A673 (cell line): ENCODE measurements at regions not wholly inside any gene's neighbourhood (a gene's known extent, or its start where the extent isn't known, plus 50 kb on each side); places are given as distances from the start of the nearest gene placed in this dataset.

Experiments
- BruUV-seq: library from RNA; stranded (reverse); fragments of 400-500 nt; replicated peaks from 2 replicates; lab custom pipeline; 2021; lab: Mats Ljungman, UMichigan
- CTCF ChIA-PET: fragments of 300-600 bp; sonication (Branson Sonifier 250); formaldehyde crosslinking; loops from one replicate; lab custom pipeline; 2022; ENCODE audit warnings: antibody characterized with exemption; lab: Charles Lee
- POLR2A ChIA-PET: fragments of 300-600 bp; sonication (Branson Sonifier 250); formaldehyde crosslinking; loops from one replicate; lab custom pipeline; 2022; ENCODE audit warnings: antibody characterized with exemption; ENCODE audit not compliant: low non-redundant PET; lab: Charles Lee
- DNase-seq: peaks from one replicate; pipeline ENCODE4 v3.0.0-alpha.2; 2015; ENCODE audit warnings: low spot score
- H3K27ac ChIP-seq: fragments of 200-600 bp; sonication (generic); 2 replicates; pipeline ENCODE4 v1.5.1; 2016; ENCODE audit warnings: mixed run types, low read depth, mild to moderate bottlenecking, mixed read lengths, antibody characterized with exemption, low read length; ENCODE audit not compliant: poor library complexity, severe bottlenecking
- H3K27me3 ChIP-seq: fragments of 200-600 bp; sonication (generic); replicated peaks from 2 replicates; pipeline ENCODE4 v1.6.1; 2017; ENCODE audit warnings: mixed run types, low read depth, mild to moderate bottlenecking, mixed read lengths, antibody characterized with exemption, low read length; ENCODE audit not compliant: insufficient read depth, poor library complexity
- H3K36me3 ChIP-seq: fragments of 200-600 bp; sonication (generic); 2 replicates; pipeline ENCODE4 v1.6.1; 2016; ENCODE audit warnings: mixed run types, mild to moderate bottlenecking, mixed read lengths, antibody characterized with exemption, low read length; ENCODE audit not compliant: insufficient read depth, poor library complexity, severe bottlenecking
- H3K4me1 ChIP-seq: fragments of 200-600 bp; sonication (generic); 2 replicates; pipeline ENCODE4 v1.6.1; 2017; ENCODE audit warnings: mixed run types, mild to moderate bottlenecking, mixed read lengths, antibody characterized with exemption, low read length; ENCODE audit not compliant: insufficient read depth, poor library complexity, severe bottlenecking
- H3K4me3 ChIP-seq: fragments of 200-600 bp; sonication (generic); 2 replicates; pipeline ENCODE4 v1.5.1; 2016; ENCODE audit warnings: low read depth, mixed run types, mild to moderate bottlenecking, mixed read lengths, low read length; ENCODE audit not compliant: poor library complexity, severe bottlenecking
- H3K9me3 ChIP-seq: fragments of 200-600 bp; sonication (generic); 2 replicates; pipeline ENCODE4 v1.6.1; 2016; ENCODE audit warnings: mixed run types, low read depth, mild to moderate bottlenecking, mixed read lengths, antibody characterized with exemption, low read length; ENCODE audit not compliant: poor library complexity, severe bottlenecking
- CTCF ChIP-seq: fragments of 300-800, 200-600 bp; sonication (generic); conservative IDR thresholded peaks from 2 replicates; pipeline ENCODE4 v1.5.1; 2017; ENCODE audit warnings: low read depth, mild to moderate bottlenecking, antibody characterized with exemption, low read length, moderate library complexity, mixed read lengths
- EZH2 ChIP-seq: fragments of 200-600 bp; sonication (generic); IDR thresholded peaks from 2 replicates; pipeline ENCODE4 v1.6.1; 2017; ENCODE audit warnings: borderline replicate concordance, low read depth, mild to moderate bottlenecking, mixed read lengths, antibody characterized with exemption, low read length; ENCODE audit not compliant: poor library complexity, severe bottlenecking
- intact Hi-C: fragments of 100-400 bp; cut with micrococcal nuclease; formaldehyde crosslinking; loops from one replicate; pipeline ENCODE4 v1.10.0; 2022; ENCODE audit not compliant: unreplicated experiment

- DNase-seq: no peak
- TF ChIP-seq EZH2 (no peak), CTCF (no peak)
- no TSS peak for BruUV-seq
- POLR2A ChIA-PET: no interaction called here
- Histone ChIP-seq H3K27ac (no peak overlapping the region), H3K36me3 (no peaks in the 10 kb centered on the region), H3K4me3 (no peak overlapping the region), H3K27me3 (no peaks in the 10 kb centered on the region), H3K9me3 (no peaks in the 10 kb centered on the region), H3K4me1 (no peaks in the 10 kb centered on the region)
- intact Hi-C loops: no loop called here
- CTCF ChIA-PET: no interaction called here
Measured at GRCh38 chr3:24048843-24049242, 103.8 kb downstream of the NR1D2 start.

- POLR2A ChIA-PET: no interaction called here
- BruUV-seq: no TSS peak
- no peaks in the 10 kb centered on the region for H3K4me1 ChIP-seq
- H3K4me3 ChIP-seq: no peak overlapping the region
- intact Hi-C loops: no loop called here
- H3K27ac ChIP-seq: no peak overlapping the region
- CTCF ChIA-PET: no interaction called here
- no peaks in the 10 kb centered on the region for H3K27me3 ChIP-seq
- TF ChIP-seq EZH2: no peak
- TF ChIP-seq CTCF: no peak
- H3K9me3 ChIP-seq: no peaks in the 10 kb centered on the region
- DNase-seq: no peak
- no peaks in the 10 kb centered on the region for H3K36me3 ChIP-seq
Measured at GRCh38 chr3:24052446-24052845, 107.4 kb downstream of the NR1D2 start.

GRCh38 chr3:24058940-24059705 lies 114.0 kb downstream of the NR1D2 start:
- H3K9me3 ChIP-seq: no peaks in the 10 kb centered on the region
- no peak for DNase-seq
- no peaks in the 10 kb centered on the region for H3K27me3 ChIP-seq
- no peaks in the 10 kb centered on the region for H3K4me1 ChIP-seq
- intact Hi-C loops: no loop called here
- no peak for TF ChIP-seq EZH2
- TF ChIP-seq CTCF: no peak
- no TSS peak for BruUV-seq
- no peak overlapping the region for H3K27ac ChIP-seq
- ChIA-PET POLR2A (no interaction called here), CTCF (no interaction called here)
- H3K36me3 ChIP-seq: no peaks in the 10 kb centered on the region
- no peak overlapping the region for H3K4me3 ChIP-seq
